ENCODE measurements at regions not wholly inside any gene's neighbourhood (a gene's known extent, or its start where the extent isn't known, plus 50 kb on each side); places are given as distances from the start of the nearest gene placed in this dataset.

DNA sequence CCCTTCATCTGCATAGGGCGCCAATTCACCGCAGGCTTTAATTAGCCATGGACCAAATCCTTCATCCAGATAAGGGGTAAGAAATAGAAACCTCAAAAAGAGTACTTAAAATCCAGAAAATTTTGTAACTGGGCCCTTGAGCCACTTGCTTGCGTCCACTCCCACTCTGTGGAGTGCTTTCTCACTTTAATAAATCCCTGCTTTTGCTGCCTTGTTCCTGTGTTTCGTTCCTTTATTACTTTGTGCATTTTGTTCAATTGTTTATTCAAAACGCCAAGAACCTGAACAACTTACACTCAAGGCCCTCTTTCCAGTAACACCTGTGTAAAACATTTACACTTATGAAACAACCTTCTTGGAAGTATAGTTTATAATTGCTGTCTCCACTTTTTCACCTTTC is 66.5 kb downstream of the HMHB1 start:
- Histone ChIP-seq H3K4me3 (no peak overlapping the region), H3K36me3 (no peaks in the 10 kb centered on the region), H3K9me3 (no peaks in the 10 kb centered on the region), H3K27me3 (no peaks in the 10 kb centered on the region), H3K4me1 (no peaks in the 10 kb centered on the region), H3K27ac (no peak overlapping the region)
- 93 to 95% methylated on average over 5 of the region's 5 CpGs for WGBS, 2 donors
- DNase-seq: no peak
- TF ChIP-seq POLR2A (IDR thresholded peaks at IDR 0.05) (no peak), EP300 (IDR thresholded peaks at IDR 0.05) (no peak), POLR2AphosphoS5 (IDR thresholded peaks at IDR 0.05) (no peak)
- TF ChIP-seq, protein P1, sequence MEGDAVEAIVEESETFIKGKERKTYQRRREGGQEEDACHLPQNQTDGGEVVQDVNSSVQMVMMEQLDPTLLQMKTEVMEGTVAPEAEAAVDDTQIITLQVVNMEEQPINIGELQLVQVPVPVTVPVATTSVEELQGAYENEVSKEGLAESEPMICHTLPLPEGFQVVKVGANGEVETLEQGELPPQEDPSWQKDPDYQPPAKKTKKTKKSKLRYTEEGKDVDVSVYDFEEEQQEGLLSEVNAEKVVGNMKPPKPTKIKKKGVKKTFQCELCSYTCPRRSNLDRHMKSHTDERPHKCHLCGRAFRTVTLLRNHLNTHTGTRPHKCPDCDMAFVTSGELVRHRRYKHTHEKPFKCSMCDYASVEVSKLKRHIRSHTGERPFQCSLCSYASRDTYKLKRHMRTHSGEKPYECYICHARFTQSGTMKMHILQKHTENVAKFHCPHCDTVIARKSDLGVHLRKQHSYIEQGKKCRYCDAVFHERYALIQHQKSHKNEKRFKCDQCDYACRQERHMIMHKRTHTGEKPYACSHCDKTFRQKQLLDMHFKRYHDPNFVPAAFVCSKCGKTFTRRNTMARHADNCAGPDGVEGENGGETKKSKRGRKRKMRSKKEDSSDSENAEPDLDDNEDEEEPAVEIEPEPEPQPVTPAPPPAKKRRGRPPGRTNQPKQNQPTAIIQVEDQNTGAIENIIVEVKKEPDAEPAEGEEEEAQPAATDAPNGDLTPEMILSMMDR (IDR thresholded peaks at IDR 0.05): no peak
- intact Hi-C loops (cut with DNase I): no loop called here

DNA sequence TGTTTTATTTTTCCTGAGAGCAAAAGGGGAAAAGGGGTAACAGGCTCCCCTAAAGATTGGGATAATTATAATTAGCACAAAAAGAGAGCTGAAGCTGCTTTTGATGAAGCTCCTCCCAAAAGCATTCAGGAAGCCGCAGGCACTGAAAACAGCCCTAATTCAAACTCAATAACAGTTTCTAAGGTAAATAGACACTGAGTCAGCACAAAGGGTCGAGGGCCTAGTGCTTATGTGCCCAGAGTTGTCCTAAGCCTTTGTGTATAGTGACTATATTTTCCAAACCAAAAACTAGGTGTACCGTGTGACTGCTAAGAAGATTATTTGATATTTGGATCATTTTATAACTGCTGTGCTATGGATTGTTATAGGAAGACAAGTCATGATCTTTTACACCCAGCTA is 67.7 kb downstream of the HMHB1 start:
- H3K9me3 ChIP-seq: no peaks in the 10 kb centered on the region
- intact Hi-C loops (cut with DNase I): no loop called here
- TF ChIP-seq, protein P1 (IDR thresholded peaks at IDR 0.05): no peak
- no peak for TF ChIP-seq EP300 (IDR thresholded peaks at IDR 0.05)
- TF ChIP-seq POLR2A (IDR thresholded peaks at IDR 0.05): no peak
- no peak for TF ChIP-seq POLR2AphosphoS5 (IDR thresholded peaks at IDR 0.05)
- DNase-seq: no peak
- H3K36me3 ChIP-seq: no peaks in the 10 kb centered on the region
- H3K27me3 ChIP-seq: no peaks in the 10 kb centered on the region
- H3K4me1 ChIP-seq: no peaks in the 10 kb centered on the region
- no peak overlapping the region for H3K4me3 ChIP-seq
- no peak overlapping the region for H3K27ac ChIP-seq
- WGBS, 2 donors: 13 to 56% methylated on average over 3 of the region's 3 CpGs

DNA sequence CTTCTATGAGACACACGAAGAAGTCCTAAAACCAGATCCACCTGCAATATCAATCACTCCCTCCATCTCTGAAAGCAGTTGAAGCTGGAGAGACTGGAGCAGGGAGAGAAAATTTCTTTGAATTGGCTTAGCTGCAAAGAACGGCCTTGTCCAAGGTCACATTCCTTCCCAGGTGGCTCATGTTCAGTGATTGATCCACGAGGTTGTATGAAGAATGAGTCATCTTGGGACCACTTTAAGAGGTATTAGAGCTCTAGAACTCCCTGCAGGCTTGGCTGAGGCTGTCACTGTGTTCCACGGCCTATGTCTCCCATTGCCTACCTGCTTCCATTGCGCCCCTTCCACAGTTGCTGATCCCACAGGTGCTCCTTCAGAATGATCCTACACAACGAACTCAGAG is 68.2 kb downstream of the HMHB1 start:
- Histone ChIP-seq H3K27ac (no peak overlapping the region), H3K27me3 (no peaks in the 10 kb centered on the region), H3K4me1 (no peaks in the 10 kb centered on the region), H3K4me3 (no peak overlapping the region), H3K36me3 (no peaks in the 10 kb centered on the region), H3K9me3 (no peaks in the 10 kb centered on the region)
- no peak for DNase-seq
- no peak for TF ChIP-seq EP300 (IDR thresholded peaks at IDR 0.05)
- TF ChIP-seq POLR2A (IDR thresholded peaks at IDR 0.05): no peak
- TF ChIP-seq, protein P1 (IDR thresholded peaks at IDR 0.05): no peak
- TF ChIP-seq POLR2AphosphoS5 (IDR thresholded peaks at IDR 0.05): no peak
- 72 to 78% methylated on average over 6 of the region's 6 CpGs for WGBS, 2 donors
- intact Hi-C loops (cut with DNase I): no loop called here

DNA sequence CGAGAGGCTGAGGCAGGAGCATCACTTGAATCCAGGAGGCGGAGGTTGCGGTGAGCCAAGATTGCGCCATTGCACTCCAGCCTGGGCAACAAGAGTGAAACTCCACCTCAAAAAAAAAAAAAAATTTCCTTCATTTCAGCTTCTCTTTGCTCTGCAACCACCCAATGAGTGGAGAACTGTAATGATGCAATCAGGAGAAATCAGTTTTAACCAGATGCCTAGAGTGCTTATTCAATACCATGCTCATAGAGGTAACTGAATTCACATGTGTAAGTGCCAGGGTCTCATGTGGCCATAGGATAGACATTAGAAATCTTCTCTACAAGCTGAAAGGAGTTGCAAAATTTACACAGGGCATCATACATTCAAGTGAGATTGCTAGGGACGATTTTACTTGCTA is 70.6 kb downstream of the HMHB1 start:
- Histone ChIP-seq H3K36me3 (no peaks in the 10 kb centered on the region), H3K9me3 (no peaks in the 10 kb centered on the region), H3K4me1 (peaks cover 0 to 20% (median 16%) of the 10 kb centered on the region in 4 donors), H3K27ac (no peak overlapping the region), H3K27me3 (no peaks in the 10 kb centered on the region), H3K4me3 (no peak overlapping the region)
- DNase-seq: no peak
- TF ChIP-seq POLR2AphosphoS5 (IDR thresholded peaks at IDR 0.05) (no peak), EP300 (IDR thresholded peaks at IDR 0.05) (no peak), POLR2A (IDR thresholded peaks at IDR 0.05) (no peak)
- TF ChIP-seq, protein P1 (IDR thresholded peaks at IDR 0.05): no peak
- intact Hi-C loops (cut with DNase I): no loop called here
- 86 to 95% methylated on average over 5 of the region's 5 CpGs for WGBS, 2 donors

DNA sequence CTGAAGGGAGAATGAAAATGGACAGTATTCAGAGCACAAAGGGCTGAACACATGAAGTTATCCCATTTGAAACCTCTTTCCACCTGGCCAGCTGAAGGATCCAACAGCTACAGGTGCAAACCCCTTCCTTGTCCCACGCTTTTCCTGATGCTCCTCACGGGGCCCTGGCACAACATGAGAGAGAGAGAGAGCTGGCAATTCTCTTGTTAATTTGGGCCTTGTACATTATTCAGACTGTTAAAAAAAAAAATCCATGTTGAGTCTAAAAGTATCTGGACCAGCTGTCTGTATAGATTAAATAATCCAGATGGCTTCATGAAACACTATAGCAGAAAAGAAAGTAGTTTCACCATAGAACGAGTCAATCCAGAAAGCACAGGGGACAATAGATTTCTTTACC is 74.1 kb downstream of the HMHB1 start:
- no peaks in the 10 kb centered on the region for H3K27me3 ChIP-seq
- H3K4me1 ChIP-seq: peaks cover 0 to 35% (median 29%) of the 10 kb centered on the region in 4 donors
- intact Hi-C loops (cut with DNase I): no loop called here
- no peaks in the 10 kb centered on the region for H3K36me3 ChIP-seq
- peak overlapping the region in 3 of 4 donors; percentile 9 to 59 (median 30) for H3K27ac ChIP-seq
- 80 to 82% methylated on average over 3 of the region's 3 CpGs for WGBS, 2 donors
- H3K4me3 ChIP-seq: no peak overlapping the region
- TF ChIP-seq POLR2AphosphoS5 (IDR thresholded peaks at IDR 0.05) (no peak), POLR2A (IDR thresholded peaks at IDR 0.05) (no peak), EP300 (IDR thresholded peaks at IDR 0.05) (no peak)
- TF ChIP-seq, protein P1 (IDR thresholded peaks at IDR 0.05): no peak
- no peak for DNase-seq
- no peaks in the 10 kb centered on the region for H3K9me3 ChIP-seq
